Nephron (organoid): ENCODE measurements at regions not wholly inside any gene's neighbourhood (a gene's known extent, or its start where the extent isn't known, plus 50 kb on each side); places are given as distances from the start of the nearest gene placed in this dataset.
"Not testable (repeated sequence)": the region's sequence is repeated elsewhere in the genome, so short reads cannot be mapped to it uniquely, and the experiment has no call there.

Source experiments
- H3K27ac Mint-ChIP-seq, 3 experiments: 2 replicates each; pipeline ENCODE4 v1.8.0; 2020; ENCODE audit warnings: mixed read lengths in 3 of 3, mild to moderate bottlenecking in 2 of 3, moderate library complexity in 1 of 3
- H3K27me3 Mint-ChIP-seq: 2 replicates; pipeline ENCODE4 v1.8.0; 2021; ENCODE audit warnings: low read depth, mild to moderate bottlenecking, moderate library complexity, mixed read lengths
- H3K36me3 Mint-ChIP-seq: 2 replicates; pipeline ENCODE4 v1.8.0; 2020; ENCODE audit warnings: low read depth, mixed read lengths
- H3K4me1 Mint-ChIP-seq: 2 replicates; pipeline ENCODE4 v1.8.0; 2020; ENCODE audit warnings: mixed read lengths
- H3K4me3 Mint-ChIP-seq, 3 experiments: 2 replicates each; pipeline ENCODE4 v1.8.0; 2020; ENCODE audit warnings: mild to moderate bottlenecking in 3 of 3, mixed read lengths in 3 of 3, moderate library complexity in 2 of 3
- H3K9me3 Mint-ChIP-seq: 2 replicates; pipeline ENCODE4 v1.8.0; 2020; ENCODE audit warnings: mixed read lengths
- TF ChIP-seq, protein P1 (sequence below), 3 experiments: fragments of 200-600 bp; sonication (generic); IDR thresholded peaks; one replicate each; pipeline ENCODE4 v1.5.0; 2021; ENCODE audit warnings: antibody characterized with exemption in 3 of 3; ENCODE audit not compliant: unreplicated experiment in 3 of 3

DNA sequence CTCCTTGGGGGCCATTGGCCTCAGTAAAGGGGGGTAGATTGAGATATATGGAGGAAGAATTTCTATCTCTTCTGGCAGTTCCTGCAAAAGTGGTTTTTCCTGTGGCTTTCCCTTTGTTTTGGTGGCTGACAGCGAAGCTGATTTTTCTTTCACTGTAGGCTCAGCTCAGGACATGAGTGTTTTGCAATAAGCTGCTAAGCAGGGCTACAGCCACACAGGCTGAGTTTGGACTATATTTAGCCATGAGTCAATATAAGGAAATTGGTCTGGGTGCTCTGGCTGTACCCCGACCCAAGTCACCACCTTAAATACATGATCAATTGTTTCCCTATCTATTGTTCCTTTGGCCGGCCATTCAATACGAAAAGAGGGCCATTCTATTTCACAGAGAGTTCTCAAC is 212.7 kb upstream of the KCND2 start:
- TF ChIP-seq, protein P1, sequence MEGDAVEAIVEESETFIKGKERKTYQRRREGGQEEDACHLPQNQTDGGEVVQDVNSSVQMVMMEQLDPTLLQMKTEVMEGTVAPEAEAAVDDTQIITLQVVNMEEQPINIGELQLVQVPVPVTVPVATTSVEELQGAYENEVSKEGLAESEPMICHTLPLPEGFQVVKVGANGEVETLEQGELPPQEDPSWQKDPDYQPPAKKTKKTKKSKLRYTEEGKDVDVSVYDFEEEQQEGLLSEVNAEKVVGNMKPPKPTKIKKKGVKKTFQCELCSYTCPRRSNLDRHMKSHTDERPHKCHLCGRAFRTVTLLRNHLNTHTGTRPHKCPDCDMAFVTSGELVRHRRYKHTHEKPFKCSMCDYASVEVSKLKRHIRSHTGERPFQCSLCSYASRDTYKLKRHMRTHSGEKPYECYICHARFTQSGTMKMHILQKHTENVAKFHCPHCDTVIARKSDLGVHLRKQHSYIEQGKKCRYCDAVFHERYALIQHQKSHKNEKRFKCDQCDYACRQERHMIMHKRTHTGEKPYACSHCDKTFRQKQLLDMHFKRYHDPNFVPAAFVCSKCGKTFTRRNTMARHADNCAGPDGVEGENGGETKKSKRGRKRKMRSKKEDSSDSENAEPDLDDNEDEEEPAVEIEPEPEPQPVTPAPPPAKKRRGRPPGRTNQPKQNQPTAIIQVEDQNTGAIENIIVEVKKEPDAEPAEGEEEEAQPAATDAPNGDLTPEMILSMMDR (IDR thresholded peaks at IDR 0.05; ENCODE audit: unreplicated experiment in 3 of 3): no peak
- Mint-ChIP-seq H3K36me3 (no peaks in the 10 kb centered on the region), H3K27me3 (no peaks in the 10 kb centered on the region), H3K4me3 (no peak overlapping the region), H3K4me1 (peaks cover 10% of the 10 kb centered on the region), H3K27ac (no peak overlapping the region), H3K9me3 (peaks cover 2% of the 10 kb centered on the region)

DNA sequence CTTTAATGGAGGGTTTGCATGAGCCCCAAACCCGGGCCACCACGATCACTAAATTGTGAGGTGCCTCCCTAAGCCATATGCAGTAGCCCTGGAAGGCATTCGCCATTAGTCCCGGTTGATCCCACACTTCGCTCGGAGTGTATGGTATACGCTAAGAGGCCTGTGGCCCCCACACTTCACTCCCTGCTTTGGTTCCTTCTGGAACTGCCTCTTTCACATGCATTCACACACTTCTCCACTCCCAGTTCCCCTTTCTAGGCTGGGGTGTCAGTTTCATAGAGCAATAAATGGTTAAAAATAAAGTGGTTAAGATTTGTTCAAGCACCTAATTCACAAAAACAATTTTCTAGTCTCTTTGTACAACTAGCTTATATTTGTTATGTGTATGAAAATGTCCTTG is 212.1 kb upstream of the KCND2 start:
- H3K4me3 Mint-ChIP-seq: no peak overlapping the region

DNA sequence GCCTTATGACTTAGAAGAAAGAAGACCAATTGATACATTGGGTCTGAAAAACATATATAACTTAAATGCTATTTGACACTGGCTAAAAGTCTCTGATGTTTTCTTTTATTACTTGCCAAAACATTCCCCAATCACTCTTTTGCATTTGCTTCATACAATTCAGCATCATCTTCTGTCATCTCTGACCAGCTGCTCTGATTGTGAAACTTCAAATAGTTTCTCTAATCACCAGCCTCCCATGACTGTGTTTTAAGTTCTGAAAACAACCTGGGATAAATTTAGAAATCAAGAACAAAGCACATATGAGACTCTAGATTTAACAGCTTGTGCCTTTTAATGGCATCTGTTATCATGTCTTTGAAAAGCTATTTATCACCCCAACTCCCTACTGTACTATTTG is 208.4 kb upstream of the KCND2 start:
- Mint-ChIP-seq H3K27me3 (peaks cover 3% of the 10 kb centered on the region), H3K4me3 (peak overlapping the region in 1 of 3 experiments; percentile 1), H3K4me1 (peaks cover 10% of the 10 kb centered on the region), H3K9me3 (peaks cover 23% of the 10 kb centered on the region), H3K27ac (peak overlapping the region in 2 of 3 experiments; percentile 23 to 75), H3K36me3 (peaks cover 3% of the 10 kb centered on the region)
- TF ChIP-seq, protein P1 (IDR thresholded peaks at IDR 0.05; ENCODE audit: unreplicated experiment in 3 of 3): no peak

More for the DNA sequence above, 212.1 kb upstream of the KCND2 start:
- no peaks in the 10 kb centered on the region for H3K27me3 Mint-ChIP-seq
- peaks cover 10% of the 10 kb centered on the region for H3K4me1 Mint-ChIP-seq
- no peaks in the 10 kb centered on the region for H3K36me3 Mint-ChIP-seq
- TF ChIP-seq, protein P1 (IDR thresholded peaks at IDR 0.05; ENCODE audit: unreplicated experiment in 3 of 3): no peak
- no peak overlapping the region for H3K27ac Mint-ChIP-seq
- H3K9me3 Mint-ChIP-seq: peaks cover 2% of the 10 kb centered on the region

DNA sequence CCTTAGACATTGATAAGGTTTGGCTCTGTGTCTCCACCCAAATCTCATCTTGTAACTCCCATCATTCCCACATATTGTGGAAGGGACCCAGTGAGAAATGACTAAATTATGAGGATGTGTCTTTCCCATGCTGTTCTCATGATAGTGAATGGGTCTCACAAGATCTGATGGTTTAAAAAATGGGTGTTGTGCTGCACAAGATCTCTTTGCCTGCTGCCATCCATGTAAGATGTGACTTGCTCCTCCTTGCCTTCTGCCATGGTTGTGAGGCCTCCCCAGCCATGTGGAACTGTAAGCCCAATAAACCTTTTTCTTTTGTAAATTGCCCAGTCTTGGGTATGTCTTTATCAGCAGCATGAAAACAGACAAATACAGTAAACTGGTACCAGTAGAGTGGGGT is 206.1 kb upstream of the KCND2 start:
- H3K9me3 Mint-ChIP-seq: peaks cover 24% of the 10 kb centered on the region
- not testable (repeated sequence) for H3K4me1 Mint-ChIP-seq, H3K36me3 Mint-ChIP-seq, H3K27ac Mint-ChIP-seq, H3K27me3 Mint-ChIP-seq, H3K4me3 Mint-ChIP-seq

DNA sequence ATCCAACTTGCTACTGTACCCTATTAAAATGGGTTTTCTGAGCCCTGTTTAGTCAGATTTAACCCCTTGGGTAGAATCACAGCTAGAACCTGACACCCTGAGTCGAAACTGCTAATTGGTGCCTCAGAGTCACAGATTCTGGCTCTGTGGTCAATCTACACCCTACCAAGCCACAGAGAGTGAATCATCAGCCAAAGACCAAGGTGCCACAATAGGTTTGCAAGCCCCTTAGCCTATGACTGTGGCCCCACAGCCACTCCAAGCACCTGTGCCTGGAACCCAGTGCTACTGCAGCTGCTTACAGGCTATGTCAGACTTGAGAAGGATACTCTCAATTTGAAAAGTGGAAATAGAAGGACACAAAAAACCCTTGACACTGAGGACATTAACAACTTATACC is 202.8 kb upstream of the KCND2 start:
- Mint-ChIP-seq H3K9me3 (peaks cover 22% of the 10 kb centered on the region), H3K4me1 (no peaks in the 10 kb centered on the region), H3K4me3 (no peak overlapping the region), H3K27ac (no peak overlapping the region), H3K36me3 (peaks cover 3% of the 10 kb centered on the region), H3K27me3 (peaks cover 3% of the 10 kb centered on the region)
- TF ChIP-seq, protein P1 (IDR thresholded peaks at IDR 0.05; ENCODE audit: unreplicated experiment in 3 of 3): no peak

DNA sequence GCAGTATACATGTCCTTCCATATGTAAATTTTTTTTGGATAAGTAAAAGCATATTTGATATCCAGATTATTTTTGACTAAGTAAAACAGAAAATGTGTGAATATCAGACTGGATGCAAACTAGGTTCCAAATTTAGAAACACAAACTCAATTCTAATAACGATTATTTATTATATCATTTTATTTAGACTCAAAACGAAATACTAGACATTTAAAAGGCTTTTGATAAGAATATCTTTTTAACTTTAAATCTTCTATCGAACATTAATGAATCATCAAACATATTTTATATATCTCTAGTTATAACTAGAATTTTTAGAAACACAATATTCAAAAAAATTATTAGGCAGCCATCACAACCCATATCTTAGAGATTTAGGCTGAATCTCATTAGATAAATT is 195.2 kb upstream of the KCND2 start:
- TF ChIP-seq, protein P1 (IDR thresholded peaks at IDR 0.05; ENCODE audit: unreplicated experiment in 3 of 3): no peak
- H3K4me1 Mint-ChIP-seq: no peaks in the 10 kb centered on the region
- no peaks in the 10 kb centered on the region for H3K9me3 Mint-ChIP-seq
- no peaks in the 10 kb centered on the region for H3K36me3 Mint-ChIP-seq
- no peak overlapping the region for H3K27ac Mint-ChIP-seq
- H3K27me3 Mint-ChIP-seq: no peaks in the 10 kb centered on the region
- no peak overlapping the region for H3K4me3 Mint-ChIP-seq
